GM23338 (cell line): ENCODE measurements at regions not wholly inside any gene's neighbourhood (a gene's known extent, or its start where the extent isn't known, plus 50 kb on each side); places are given as distances from the start of the nearest gene placed in this dataset.

Source experiments
- ATAC-seq: fragments of 200-7000 bp; cut with Tn5 transposase; 3 replicates; pipeline ENCODE4 v1.9.1; 2020
- DNase-seq: peaks from one replicate; pipeline ENCODE4 v3.0.0-alpha.2; 2015; ENCODE audit warnings: low spot score
- H2AFZ ChIP-seq: fragments of 200-600 bp; sonication (generic); 2 replicates; pipeline ENCODE4 v1.8.0; 2016; ENCODE audit warnings: antibody characterized with exemption, mild to moderate bottlenecking, moderate library complexity
- H3F3A ChIP-seq: fragments of 200-600 bp; sonication (generic); replicated peaks from 2 replicates; pipeline ENCODE4 v1.8.0; 2017; ENCODE audit warnings: antibody characterized with exemption, mixed run types, low read depth
- H3K27ac ChIP-seq: fragments of 200-600 bp; sonication (generic); 2 replicates; pipeline ENCODE4 v1.6.1; 2016; ENCODE audit warnings: low read depth
- H3K27me3 ChIP-seq: fragments of 200-600 bp; sonication (generic); 2 replicates; pipeline ENCODE4 v1.8.0; 2016; ENCODE audit warnings: mild to moderate bottlenecking, mixed run types, moderate library complexity; ENCODE audit not compliant: insufficient read depth
- H3K36me3 ChIP-seq: fragments of 200-600 bp; sonication (generic); 2 replicates; pipeline ENCODE4 v1.8.0; 2016; ENCODE audit warnings: mild to moderate bottlenecking; ENCODE audit not compliant: insufficient read depth
- H3K4me1 ChIP-seq: fragments of 200-600 bp; sonication (generic); 2 replicates; pipeline ENCODE4 v1.8.0; 2016; ENCODE audit warnings: mild to moderate bottlenecking, moderate library complexity; ENCODE audit not compliant: insufficient read depth
- H3K4me2 ChIP-seq: fragments of 200-600 bp; sonication (generic); 2 replicates; pipeline ENCODE4 v1.7.1; 2017; ENCODE audit warnings: mixed run types
- H3K4me3 ChIP-seq: fragments of 200-600 bp; sonication (generic); 2 replicates; pipeline ENCODE4 v1.6.1; 2016; ENCODE audit warnings: mixed run types
- H3K79me2 ChIP-seq: fragments of 200-600 bp; sonication (generic); replicated peaks from 2 replicates; pipeline ENCODE4 v1.8.0; 2017; ENCODE audit warnings: mild to moderate bottlenecking; ENCODE audit not compliant: insufficient read depth
- H3K9me2 ChIP-seq: fragments of 200-600 bp; sonication (generic); 2 replicates; pipeline ENCODE4 v1.8.0; 2017; ENCODE audit not compliant: insufficient read depth
- H4K20me1 ChIP-seq: fragments of 200-600 bp; sonication (generic); replicated peaks from 2 replicates; pipeline ENCODE4 v1.8.0; 2017; ENCODE audit warnings: mild to moderate bottlenecking; ENCODE audit not compliant: insufficient read depth
- H3K27ac Mint-ChIP-seq: 2 replicates; pipeline ENCODE4 v1.8.0; 2020; ENCODE audit warnings: inconsistent platforms, mild to moderate bottlenecking, moderate library complexity, mixed read lengths
- H3K27me3 Mint-ChIP-seq: 3 replicates; pipeline ENCODE4 v1.8.0; 2022; ENCODE audit warnings: low read depth, mild to moderate bottlenecking, moderate library complexity, mixed read lengths, inconsistent platforms; ENCODE audit not compliant: insufficient read depth, poor library complexity
- H3K36me3 Mint-ChIP-seq: 3 replicates; pipeline ENCODE4 v1.8.0; 2021; ENCODE audit warnings: low read depth, mild to moderate bottlenecking, inconsistent platforms, moderate library complexity, mixed read lengths
- H3K4me1 Mint-ChIP-seq: 3 replicates; pipeline ENCODE4 v1.8.0; 2020; ENCODE audit warnings: mild to moderate bottlenecking, inconsistent platforms, mixed read lengths
- H3K4me3 Mint-ChIP-seq: 3 replicates; pipeline ENCODE4 v1.8.0; 2021; ENCODE audit warnings: moderate library complexity, mild to moderate bottlenecking, inconsistent platforms, mixed read lengths
- H3K9me3 Mint-ChIP-seq: 3 replicates; pipeline ENCODE4 v1.8.0; 2020; ENCODE audit warnings: moderate library complexity, mild to moderate bottlenecking, inconsistent platforms, mixed read lengths
- CREB1 ChIP-seq: fragments of 250-450 bp; sonication (Bioruptor Pico); IDR thresholded peaks from 2 replicates; pipeline ENCODE4 v1.5.0; 2020; ENCODE audit warnings: low read depth, mild to moderate bottlenecking, moderate library complexity
- JUNB ChIP-seq: IDR thresholded peaks from one replicate; pipeline ENCODE4 v1.6.1; 2016; ENCODE audit warnings: antibody characterized with exemption; ENCODE audit not compliant: unreplicated experiment
- NANOG ChIP-seq: IDR thresholded peaks from 2 replicates; pipeline ENCODE4 v1.6.1; 2016; ENCODE audit warnings: antibody characterized with exemption, borderline replicate concordance
- POLR2AphosphoS5 ChIP-seq: IDR thresholded peaks from 2 replicates; pipeline ENCODE4 v1.6.1; 2016; ENCODE audit warnings: antibody characterized with exemption, low read depth
- REST ChIP-seq: IDR thresholded peaks from one replicate; pipeline ENCODE4 v1.6.1; 2018; ENCODE audit warnings: antibody characterized with exemption; ENCODE audit not compliant: unreplicated experiment
- STAT1 ChIP-seq: IDR thresholded peaks from one replicate; pipeline ENCODE4 v1.6.1; 2016; ENCODE audit warnings: antibody characterized with exemption; ENCODE audit not compliant: unreplicated experiment
- ZNF114 ChIP-seq: fragments of 250-450 bp; sonication (Bioruptor Pico); IDR thresholded peaks from 2 replicates; pipeline ENCODE4 v1.5.0; 2020; ENCODE audit warnings: mild to moderate bottlenecking, moderate library complexity
- TF ChIP-seq, protein P1 (sequence below), 2 experiments: fragments of 200-600 bp in 1 of 2; sonication (generic) in 1 of 2; conservative IDR thresholded peaks; 2 replicates each; pipeline versions ENCODE4 v1.5.1 to v1.6.1; 2016 to 2017; ENCODE audit warnings: antibody characterized with exemption in 2 of 2, low read depth in 2 of 2, mild to moderate bottlenecking in 2 of 2, moderate library complexity in 1 of 2

- Histone ChIP-seq H3K4me2 (peak overlapping the region; percentile 82), H3K4me3 (peak overlapping the region; percentile 61), H3K27me3 (no peaks in the 10 kb centered on the region), H3K9me2 (no peaks in the 10 kb centered on the region), H3K79me2 (no peaks in the 10 kb centered on the region), H3K36me3 (no peaks in the 10 kb centered on the region), H3F3A (no peaks in the 10 kb centered on the region), H3K27ac (no peak overlapping the region), H2AFZ (peak overlapping the region; percentile 90; the same call in 1 of the 2 replicates), H3K4me1 (peaks cover 15% of the 10 kb centered on the region), H4K20me1 (no peaks in the 10 kb centered on the region)
- H3K4me3 Mint-ChIP-seq, result peak overlapping the region; percentile 71; the same call in 2 of the 3 replicates
- H3K27ac Mint-ChIP-seq, result peak overlapping the region; percentile 29; the same call in 1 of the 2 replicates
- peaks cover 34% of the 10 kb centered on the region for H3K4me1 Mint-ChIP-seq
- no peaks in the 10 kb centered on the region; the same call in 2 of the 3 replicates for H3K9me3 Mint-ChIP-seq
- no peak for DNase-seq
- peaks cover under 1% of the 10 kb centered on the region for H3K27me3 Mint-ChIP-seq
- TF ChIP-seq JUNB (no peak), ZNF114 (no peak), REST (no peak), POLR2AphosphoS5 (no peak), STAT1 (no peak)
- TF ChIP-seq, protein P1, sequence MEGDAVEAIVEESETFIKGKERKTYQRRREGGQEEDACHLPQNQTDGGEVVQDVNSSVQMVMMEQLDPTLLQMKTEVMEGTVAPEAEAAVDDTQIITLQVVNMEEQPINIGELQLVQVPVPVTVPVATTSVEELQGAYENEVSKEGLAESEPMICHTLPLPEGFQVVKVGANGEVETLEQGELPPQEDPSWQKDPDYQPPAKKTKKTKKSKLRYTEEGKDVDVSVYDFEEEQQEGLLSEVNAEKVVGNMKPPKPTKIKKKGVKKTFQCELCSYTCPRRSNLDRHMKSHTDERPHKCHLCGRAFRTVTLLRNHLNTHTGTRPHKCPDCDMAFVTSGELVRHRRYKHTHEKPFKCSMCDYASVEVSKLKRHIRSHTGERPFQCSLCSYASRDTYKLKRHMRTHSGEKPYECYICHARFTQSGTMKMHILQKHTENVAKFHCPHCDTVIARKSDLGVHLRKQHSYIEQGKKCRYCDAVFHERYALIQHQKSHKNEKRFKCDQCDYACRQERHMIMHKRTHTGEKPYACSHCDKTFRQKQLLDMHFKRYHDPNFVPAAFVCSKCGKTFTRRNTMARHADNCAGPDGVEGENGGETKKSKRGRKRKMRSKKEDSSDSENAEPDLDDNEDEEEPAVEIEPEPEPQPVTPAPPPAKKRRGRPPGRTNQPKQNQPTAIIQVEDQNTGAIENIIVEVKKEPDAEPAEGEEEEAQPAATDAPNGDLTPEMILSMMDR (conservative IDR thresholded peaks at IDR 0.05; ENCODE audit: low read depth in 2 of 2), result no peak
- H3K36me3 Mint-ChIP-seq, result no peaks in the 10 kb centered on the region
- no peak for ATAC-seq
These were observed 73.7 kb downstream of the S1PR1 start for GRCh38 chr1:101310506-101310905.

- Mint-ChIP-seq H3K4me1 (peaks cover 38% of the 10 kb centered on the region), H3K9me3 (no peaks in the 10 kb centered on the region; the same call in 2 of the 3 replicates), H3K27ac (no peak overlapping the region), H3K27me3 (peaks cover 2% of the 10 kb centered on the region), H3K4me3 (no peak overlapping the region), H3K36me3 (no peaks in the 10 kb centered on the region)
- no peak for ATAC-seq
- H3K27ac ChIP-seq, result no peak overlapping the region
- H3K27me3 ChIP-seq, result no peaks in the 10 kb centered on the region
- no peaks in the 10 kb centered on the region for H3K9me2 ChIP-seq
- DNase-seq, result no peak
- TF ChIP-seq CREB1, result no peak
- no peak for TF ChIP-seq NANOG
- TF ChIP-seq STAT1, result no peak
- TF ChIP-seq JUNB, result no peak
- no peaks in the 10 kb centered on the region for H3K36me3 ChIP-seq
- H3F3A ChIP-seq, result no peaks in the 10 kb centered on the region
- no peak overlapping the region for H2AFZ ChIP-seq
- no peak overlapping the region for H3K4me3 ChIP-seq
- 0 out of 2 replicates have a peak overlapping the region, but pooled peaks have one; percentile 82 for H3K4me2 ChIP-seq
- H4K20me1 ChIP-seq, result no peaks in the 10 kb centered on the region
- H3K79me2 ChIP-seq, result no peaks in the 10 kb centered on the region
- peaks cover 15% of the 10 kb centered on the region for H3K4me1 ChIP-seq
These were observed 74.5 kb downstream of the S1PR1 start for GRCh38 chr1:101311146-101311920.
